Smooth muscle cell (in vitro differentiated cells): ENCODE measurements at regions not wholly inside any gene's neighbourhood (a gene's known extent, or its start where the extent isn't known, plus 50 kb on each side); places are given as distances from the start of the nearest gene placed in this dataset.

Experiments used
- DNase-seq: peaks from one replicate; lab custom pipeline; 2025; ENCODE audit not compliant: unreplicated experiment; lab: John Stamatoyannopoulos, UW
- H2AFZ ChIP-seq: fragments of 200-600 bp; sonication (generic); 2 replicates; pipeline ENCODE4 v1.6.0; 2016; ENCODE audit warnings: antibody characterized with exemption, low read depth, mild to moderate bottlenecking
- H3F3A ChIP-seq: fragments of 200-600 bp; sonication (generic); 2 replicates; pipeline ENCODE4 v1.6.0; 2017; ENCODE audit warnings: antibody characterized with exemption, low read depth
- H3K27ac ChIP-seq: fragments of 200-600 bp; sonication (generic); 2 replicates; pipeline ENCODE4 v1.5.1; 2016; ENCODE audit warnings: low read depth, mild to moderate bottlenecking
- H3K27me3 ChIP-seq: fragments of 200-600 bp; sonication (generic); 2 replicates; pipeline ENCODE4 v1.6.1; 2016; ENCODE audit warnings: low read depth, mild to moderate bottlenecking
- H3K36me3 ChIP-seq: fragments of 200-600 bp; sonication (generic); 2 replicates; pipeline ENCODE4 v1.5.1; 2016; ENCODE audit warnings: low read depth
- H3K4me1 ChIP-seq: fragments of 200-600 bp; sonication (generic); 2 replicates; pipeline ENCODE4 v1.5.1; 2016; ENCODE audit warnings: low read depth
- H3K4me2 ChIP-seq: fragments of 200-600 bp; sonication (generic); 2 replicates; pipeline ENCODE4 v1.6.0; 2016; ENCODE audit warnings: mild to moderate bottlenecking
- H3K4me3 ChIP-seq: fragments of 200-600 bp; sonication (generic); 2 replicates; pipeline ENCODE4 v1.5.1; 2016; ENCODE audit warnings: mild to moderate bottlenecking
- H3K79me2 ChIP-seq: fragments of 200-600 bp; sonication (generic); 2 replicates; pipeline ENCODE4 v1.6.0; 2016; ENCODE audit warnings: low read depth, mild to moderate bottlenecking
- H3K9ac ChIP-seq: fragments of 200-600 bp; sonication (generic); 2 replicates; pipeline ENCODE4 v1.6.0; 2016; ENCODE audit warnings: low read depth
- H3K9me3 ChIP-seq: fragments of 200-600 bp; sonication (generic); replicated peaks from 2 replicates; pipeline ENCODE4 v1.5.1; 2016; ENCODE audit warnings: low read depth
- H4K20me1 ChIP-seq: fragments of 200-600 bp; sonication (generic); 2 replicates; pipeline ENCODE4 v1.6.0; 2016; ENCODE audit warnings: low read depth
- CTCF ChIP-seq: fragments of 200-600 bp; sonication (generic); IDR thresholded peaks from 2 replicates; pipeline ENCODE4 v1.5.1; 2017; ENCODE audit warnings: borderline replicate concordance, mild to moderate bottlenecking, antibody characterized with exemption; ENCODE audit not compliant: insufficient read depth, poor library complexity, severe bottlenecking
- WGBS: methylation state at CpG from one replicate; pipeline ENCODE4 v1.1.7; 2016; ENCODE audit warnings: low lambda C conversion rate; 5-methylcytosine and 5-hydroxymethylcytosine counted together

- Histone ChIP-seq H3K9ac (no peak overlapping the region), H4K20me1 (no peaks in the 10 kb centered on the region), H3K36me3 (no peaks in the 10 kb centered on the region), H2AFZ (no peak overlapping the region), H3K27ac (no peak overlapping the region), H3K9me3 (no peaks in the 10 kb centered on the region), H3K4me2 (no peak overlapping the region), H3K79me2 (no peaks in the 10 kb centered on the region), H3K4me3 (no peak overlapping the region), H3F3A (no peaks in the 10 kb centered on the region), H3K27me3 (no peaks in the 10 kb centered on the region), H3K4me1 (no peaks in the 10 kb centered on the region)
- TF ChIP-seq CTCF = no peak
- DNase-seq = no peak
- 95% methylated on average over 1 of the region's 1 CpG for WGBS
These were observed 219.4 kb downstream of the KLF5 start for GRCh38 chr13:73278186-73278585.

GRCh38 chr13:73275163-73275562, 216.4 kb downstream of the KLF5 start:
- Histone ChIP-seq H2AFZ (no peak overlapping the region), H3K27ac (no peak overlapping the region), H3F3A (no peaks in the 10 kb centered on the region), H3K27me3 (no peaks in the 10 kb centered on the region), H3K79me2 (no peaks in the 10 kb centered on the region), H4K20me1 (no peaks in the 10 kb centered on the region), H3K4me1 (no peaks in the 10 kb centered on the region), H3K4me2 (no peak overlapping the region), H3K9ac (no peak overlapping the region), H3K36me3 (no peaks in the 10 kb centered on the region), H3K4me3 (no peak overlapping the region), H3K9me3 (no peaks in the 10 kb centered on the region)
- DNase-seq = no peak
- no peak for TF ChIP-seq CTCF
- WGBS = 73% methylated on average over 3 of the region's 3 CpGs

GRCh38 chr13:73274147-73274546, 215.3 kb downstream of the KLF5 start:
- WGBS = 70% methylated on average over 2 of the region's 2 CpGs
- Histone ChIP-seq H3K9me3 (no peaks in the 10 kb centered on the region), H3F3A (no peaks in the 10 kb centered on the region), H3K27ac (no peak overlapping the region), H3K9ac (no peak overlapping the region), H3K4me2 (no peak overlapping the region), H3K79me2 (no peaks in the 10 kb centered on the region), H4K20me1 (no peaks in the 10 kb centered on the region), H3K27me3 (no peaks in the 10 kb centered on the region), H3K36me3 (no peaks in the 10 kb centered on the region), H3K4me1 (no peaks in the 10 kb centered on the region), H2AFZ (no peak overlapping the region), H3K4me3 (no peak overlapping the region)
- DNase-seq = no peak
- TF ChIP-seq CTCF = no peak

- no peaks in the 10 kb centered on the region for H4K20me1 ChIP-seq
- no peaks in the 10 kb centered on the region for H3F3A ChIP-seq
- H3K4me2 ChIP-seq = no peak overlapping the region
- no peak overlapping the region for H2AFZ ChIP-seq
- no peak for TF ChIP-seq CTCF
- no peak for DNase-seq
- no peaks in the 10 kb centered on the region for H3K4me1 ChIP-seq
- no peaks in the 10 kb centered on the region for H3K27me3 ChIP-seq
- H3K4me3 ChIP-seq = no peak overlapping the region
- no peaks in the 10 kb centered on the region for H3K79me2 ChIP-seq
- no peaks in the 10 kb centered on the region for H3K9me3 ChIP-seq
- H3K9ac ChIP-seq = no peak overlapping the region
- no peak overlapping the region for H3K27ac ChIP-seq
- 49% methylated on average over 5 of the region's 5 CpGs for WGBS
- H3K36me3 ChIP-seq = no peaks in the 10 kb centered on the region
These were observed 214.9 kb downstream of the KLF5 start for GRCh38 chr13:73273745-73274144.
